HL-60 (cell line): ENCODE measurements at regions not wholly inside any gene's neighbourhood (a gene's known extent, or its start where the extent isn't known, plus 50 kb on each side); places are given as distances from the start of the nearest gene placed in this dataset.

Source experiments
- DNase-seq, 2 experiments: peaks; one replicate each; pipeline ENCODE4 v3.0.0-alpha.2; 2010 to 2020; ENCODE audit warnings: low read depth in 1 of 2, low spot score in 1 of 2
- H3K27ac ChIP-seq: fragments of 250-450 bp; sonication (Bioruptor Pico); replicated peaks from 2 replicates; pipeline ENCODE4 v1.5.1; 2020; ENCODE audit warnings: mild to moderate bottlenecking, moderate library complexity
- H3K27me3 ChIP-seq: fragments of 250-450 bp; sonication (Bioruptor Pico); 2 replicates; pipeline ENCODE4 v1.5.1; 2021; ENCODE audit warnings: mild to moderate bottlenecking, moderate library complexity; ENCODE audit not compliant: insufficient read depth, poor library complexity, severe bottlenecking
- H3K4me3 ChIP-seq: replicated peaks from 2 replicates; pipeline ENCODE4 v1.5.1; 2011; ENCODE audit warnings: mild to moderate bottlenecking, control low read depth, low read length; ENCODE audit not compliant: insufficient read depth
- CTCF ChIP-seq: IDR thresholded peaks from one replicate; pipeline ENCODE4 v1.5.1; 2011; ENCODE audit warnings: low read length, control low read depth, inconsistent platforms; ENCODE audit not compliant: insufficient read depth
- GABPA ChIP-seq: IDR thresholded peaks from 2 replicates; pipeline ENCODE4 v1.6.1; 2012; ENCODE audit warnings: low read depth
- POLR2AphosphoS5 ChIP-seq: IDR thresholded peaks from 2 replicates; pipeline ENCODE4 v1.6.1; 2012; ENCODE audit warnings: low read depth
- REST ChIP-seq: IDR thresholded peaks from 2 replicates; pipeline ENCODE4 v1.6.1; 2012; ENCODE audit warnings: low read depth; ENCODE audit not compliant: insufficient replicate concordance
- SPI1 ChIP-seq: IDR thresholded peaks from 2 replicates; pipeline ENCODE4 v1.6.1; 2012; ENCODE audit warnings: low read depth, mild to moderate bottlenecking, borderline replicate concordance

GRCh38 chr17:52647411-52647810 lies 488.9 kb upstream of the CA10 start:
- no peak overlapping the region for H3K4me3 ChIP-seq
- H3K27me3 ChIP-seq, result no peaks in the 10 kb centered on the region
- DNase-seq, result no peak
- TF ChIP-seq SPI1, result no peak
- no peak for TF ChIP-seq REST
- TF ChIP-seq CTCF, result no peak
- TF ChIP-seq GABPA, result no peak
- no peak for TF ChIP-seq POLR2AphosphoS5
- no peak overlapping the region for H3K27ac ChIP-seq

GRCh38 chr17:52636443-52636842 lies 477.9 kb upstream of the CA10 start:
- TF ChIP-seq GABPA (no peak), POLR2AphosphoS5 (no peak), SPI1 (no peak), REST (no peak), CTCF (no peak)
- H3K27me3 ChIP-seq, result no peaks in the 10 kb centered on the region
- H3K27ac ChIP-seq, result no peak overlapping the region
- no peak for DNase-seq
- no peak overlapping the region for H3K4me3 ChIP-seq

- Histone ChIP-seq H3K4me3 (no peak overlapping the region), H3K27me3 (no peaks in the 10 kb centered on the region), H3K27ac (no peak overlapping the region)
- TF ChIP-seq SPI1 (no peak), POLR2AphosphoS5 (no peak), CTCF (no peak), GABPA (no peak), REST (no peak)
- DNase-seq, result no peak
Observed at GRCh38 chr17:52606590-52606989, 448.1 kb upstream of the CA10 start.
